HCT116 (cell line): ENCODE measurements at regions not wholly inside any gene's neighbourhood (a gene's known extent, or its start where the extent isn't known, plus 50 kb on each side); places are given as distances from the start of the nearest gene placed in this dataset.

ENCODE experiments used
- POLR2A ChIP-seq: IDR thresholded peaks from 2 replicates; pipeline ENCODE4 v1.7.0; 2011; ENCODE audit warnings: borderline replicate concordance; ENCODE audit not compliant: insufficient read depth, insufficient read length; ENCODE audit errors: extremely low read depth
- TF ChIP-seq, protein P1 (sequence below), 3 experiments: fragments of 200-600 bp in 1 of 3; sonication (generic) in 1 of 3; IDR thresholded peaks in 2 of 3; conservative IDR thresholded peaks in 1 of 3; 2 replicates each; pipeline ENCODE4 v1.5.1; 2012 to 2017; ENCODE audit warnings: low read depth in 2 of 3, low read length in 2 of 3, antibody characterized with exemption in 1 of 3, borderline replicate concordance in 1 of 3, control low read depth in 1 of 3, mild to moderate bottlenecking in 1 of 3, mixed read lengths in 1 of 3, mixed run types in 1 of 3, moderate library complexity in 1 of 3; ENCODE audit not compliant: insufficient read depth in 1 of 3
- TF ChIP-seq, protein P2 (sequence below): IDR thresholded peaks from 2 replicates; pipeline ENCODE4 v1.6.1; 2011; ENCODE audit warnings: mild to moderate bottlenecking, low read length, moderate library complexity; ENCODE audit not compliant: insufficient replicate concordance; ENCODE audit errors: extremely low read depth

DNA sequence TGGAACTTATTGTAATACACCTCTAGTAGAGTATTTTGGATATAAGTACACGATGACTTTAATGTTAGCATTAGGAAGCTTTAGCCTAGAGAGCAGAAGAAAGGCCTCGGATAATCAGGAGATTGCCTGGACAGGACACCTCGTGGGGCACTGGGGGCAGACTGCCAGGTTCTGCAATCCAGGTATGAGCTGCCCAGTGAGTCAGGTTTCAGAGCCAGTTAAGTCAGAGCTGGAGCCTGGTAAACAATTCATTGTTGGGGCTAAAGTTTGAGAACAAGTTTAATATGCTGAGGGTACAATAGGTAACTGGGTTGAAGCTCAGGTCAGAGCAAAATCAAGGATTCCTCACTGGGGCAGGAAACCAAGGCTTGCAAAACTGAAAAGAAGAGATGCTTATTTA is 107.4 kb downstream of the RERGL start:
- TF ChIP-seq, protein P1, sequence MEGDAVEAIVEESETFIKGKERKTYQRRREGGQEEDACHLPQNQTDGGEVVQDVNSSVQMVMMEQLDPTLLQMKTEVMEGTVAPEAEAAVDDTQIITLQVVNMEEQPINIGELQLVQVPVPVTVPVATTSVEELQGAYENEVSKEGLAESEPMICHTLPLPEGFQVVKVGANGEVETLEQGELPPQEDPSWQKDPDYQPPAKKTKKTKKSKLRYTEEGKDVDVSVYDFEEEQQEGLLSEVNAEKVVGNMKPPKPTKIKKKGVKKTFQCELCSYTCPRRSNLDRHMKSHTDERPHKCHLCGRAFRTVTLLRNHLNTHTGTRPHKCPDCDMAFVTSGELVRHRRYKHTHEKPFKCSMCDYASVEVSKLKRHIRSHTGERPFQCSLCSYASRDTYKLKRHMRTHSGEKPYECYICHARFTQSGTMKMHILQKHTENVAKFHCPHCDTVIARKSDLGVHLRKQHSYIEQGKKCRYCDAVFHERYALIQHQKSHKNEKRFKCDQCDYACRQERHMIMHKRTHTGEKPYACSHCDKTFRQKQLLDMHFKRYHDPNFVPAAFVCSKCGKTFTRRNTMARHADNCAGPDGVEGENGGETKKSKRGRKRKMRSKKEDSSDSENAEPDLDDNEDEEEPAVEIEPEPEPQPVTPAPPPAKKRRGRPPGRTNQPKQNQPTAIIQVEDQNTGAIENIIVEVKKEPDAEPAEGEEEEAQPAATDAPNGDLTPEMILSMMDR (IDR thresholded peaks at IDR 0.05 in 2 of 3, conservative IDR thresholded peaks at IDR 0.05 in 1 of 3; ENCODE audit: borderline replicate concordance in 1 of 3, insufficient read depth in 1 of 3, low read depth in 2 of 3, low read length in 2 of 3): no peak
- TF ChIP-seq POLR2A: no peak
- TF ChIP-seq, protein P2, sequence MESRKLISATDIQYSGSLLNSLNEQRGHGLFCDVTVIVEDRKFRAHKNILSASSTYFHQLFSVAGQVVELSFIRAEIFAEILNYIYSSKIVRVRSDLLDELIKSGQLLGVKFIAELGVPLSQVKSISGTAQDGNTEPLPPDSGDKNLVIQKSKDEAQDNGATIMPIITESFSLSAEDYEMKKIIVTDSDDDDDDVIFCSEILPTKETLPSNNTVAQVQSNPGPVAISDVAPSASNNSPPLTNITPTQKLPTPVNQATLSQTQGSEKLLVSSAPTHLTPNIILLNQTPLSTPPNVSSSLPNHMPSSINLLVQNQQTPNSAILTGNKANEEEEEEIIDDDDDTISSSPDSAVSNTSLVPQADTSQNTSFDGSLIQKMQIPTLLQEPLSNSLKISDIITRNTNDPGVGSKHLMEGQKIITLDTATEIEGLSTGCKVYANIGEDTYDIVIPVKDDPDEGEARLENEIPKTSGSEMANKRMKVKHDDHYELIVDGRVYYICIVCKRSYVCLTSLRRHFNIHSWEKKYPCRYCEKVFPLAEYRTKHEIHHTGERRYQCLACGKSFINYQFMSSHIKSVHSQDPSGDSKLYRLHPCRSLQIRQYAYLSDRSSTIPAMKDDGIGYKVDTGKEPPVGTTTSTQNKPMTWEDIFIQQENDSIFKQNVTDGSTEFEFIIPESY: no peak
